H9 (cell line): ENCODE measurements at regions not wholly inside any gene's neighbourhood (a gene's known extent, or its start where the extent isn't known, plus 50 kb on each side); places are given as distances from the start of the nearest gene placed in this dataset.

Experiments used
- DNase-seq: peaks from one replicate; pipeline ENCODE4 v3.0.0-alpha.2; 2017
- H2AFZ ChIP-seq: one replicate; pipeline ENCODE4 v1.6.1; 2013; ENCODE audit warnings: mild to moderate bottlenecking, low read length, control low read depth, moderate library complexity
- H2AK5ac ChIP-seq: 2 replicates; pipeline ENCODE4 v1.6.1; 2013; ENCODE audit warnings: low read length, control low read depth, mixed read lengths; ENCODE audit not compliant: insufficient read length
- H2BK120ac ChIP-seq: one replicate; pipeline ENCODE4 v1.6.1; 2013; ENCODE audit warnings: low read depth, mild to moderate bottlenecking, low read length, control low read depth, inconsistent platforms; ENCODE audit not compliant: poor library complexity, severe bottlenecking
- H2BK12ac ChIP-seq: 2 replicates; pipeline ENCODE4 v1.6.1; 2013; ENCODE audit warnings: low read length, control low read depth, mixed read lengths, low read depth; ENCODE audit not compliant: insufficient read length
- H2BK15ac ChIP-seq: 2 replicates; pipeline ENCODE4 v1.6.1; 2013; ENCODE audit warnings: low read depth, low read length, control low read depth
- H2BK20ac ChIP-seq: one replicate; pipeline ENCODE4 v1.6.1; 2013; ENCODE audit warnings: low read depth, mild to moderate bottlenecking, low read length, control low read depth, inconsistent platforms; ENCODE audit not compliant: poor library complexity, severe bottlenecking
- H2BK5ac ChIP-seq: 2 replicates; pipeline ENCODE4 v1.6.1; 2013; ENCODE audit warnings: low read length, control low read depth, mixed read lengths; ENCODE audit not compliant: insufficient read length
- H3K14ac ChIP-seq: 2 replicates; pipeline ENCODE4 v1.6.1; 2013; ENCODE audit warnings: low read length, control low read depth; ENCODE audit not compliant: insufficient read depth
- H3K18ac ChIP-seq: 2 replicates; pipeline ENCODE4 v1.6.1; 2013; ENCODE audit warnings: low read depth, mild to moderate bottlenecking, mixed read lengths, low read length, control low read depth; ENCODE audit not compliant: insufficient read length
- H3K23ac ChIP-seq: 2 replicates; pipeline ENCODE4 v1.6.1; 2013; ENCODE audit warnings: low read length, control low read depth, mixed read lengths, low read depth; ENCODE audit not compliant: insufficient read length
- H3K23me2 ChIP-seq: 2 replicates; pipeline ENCODE4 v1.6.1; 2013; ENCODE audit warnings: low read depth, mild to moderate bottlenecking, mixed read lengths, low read length, control low read depth; ENCODE audit not compliant: insufficient read length, poor library complexity, severe bottlenecking
- H3K27ac ChIP-seq: 2 replicates; pipeline ENCODE4 v1.5.1; 2013; ENCODE audit warnings: low read length, control low read depth, mixed read lengths, low read depth; ENCODE audit not compliant: insufficient read length
- H3K27me3 ChIP-seq: 2 replicates; pipeline ENCODE4 v1.6.1; 2013; ENCODE audit warnings: low read length, control low read depth, inconsistent platforms; ENCODE audit not compliant: insufficient read depth
- H3K4ac ChIP-seq: 2 replicates; pipeline ENCODE4 v1.6.1; 2013; ENCODE audit warnings: low read depth, mild to moderate bottlenecking, control low read depth, inconsistent platforms, low read length, moderate library complexity
- H3K4me1 ChIP-seq: 2 replicates; pipeline ENCODE4 v1.6.1; 2013; ENCODE audit warnings: low read length, control low read depth, inconsistent platforms; ENCODE audit not compliant: insufficient read depth
- H3K4me2 ChIP-seq: 2 replicates; pipeline ENCODE4 v1.6.1; 2013; ENCODE audit warnings: low read length, control low read depth, mixed read lengths; ENCODE audit not compliant: insufficient read length, insufficient read depth
- H3K56ac ChIP-seq: 2 replicates; pipeline ENCODE4 v1.6.1; 2013; ENCODE audit warnings: low read depth, mild to moderate bottlenecking, mixed read lengths, low read length, control low read depth; ENCODE audit not compliant: insufficient read length
- H3K79me1 ChIP-seq: 2 replicates; pipeline ENCODE4 v1.6.1; 2013; ENCODE audit warnings: low read depth, mild to moderate bottlenecking, moderate library complexity, low read length, control low read depth, inconsistent platforms; ENCODE audit not compliant: insufficient read depth, poor library complexity, severe bottlenecking
- H3K79me2 ChIP-seq: 2 replicates; pipeline ENCODE4 v1.6.1; 2013; ENCODE audit warnings: low read length, control low read depth, inconsistent platforms; ENCODE audit not compliant: insufficient read depth
- H3K9ac ChIP-seq: 2 replicates; pipeline ENCODE4 v1.6.1; 2013; ENCODE audit warnings: low read length, control low read depth, mixed read lengths; ENCODE audit not compliant: insufficient read length; ENCODE audit errors: extremely low read depth
- H3K9me3 ChIP-seq: one replicate; pipeline ENCODE4 v1.6.1; 2013; ENCODE audit warnings: low read depth, low read length, inconsistent platforms; ENCODE audit not compliant: control insufficient read depth
- H3T11ph ChIP-seq: one replicate; pipeline ENCODE4 v1.6.1; 2013; ENCODE audit warnings: mild to moderate bottlenecking, low read length, control low read depth, inconsistent platforms
- H4K20me1 ChIP-seq: one replicate; pipeline ENCODE4 v1.6.1; 2013; ENCODE audit not compliant: control insufficient read depth, insufficient read length, insufficient read depth
- H4K5ac ChIP-seq: 2 replicates; pipeline ENCODE4 v1.6.1; 2013; ENCODE audit warnings: low read depth, mild to moderate bottlenecking, mixed read lengths, low read length, control low read depth; ENCODE audit not compliant: insufficient read length
- H4K8ac ChIP-seq: replicated peaks from 2 replicates; pipeline ENCODE4 v1.6.1; 2013; ENCODE audit warnings: low read length, control low read depth, mixed read lengths, low read depth; ENCODE audit not compliant: insufficient read length
- H4K91ac ChIP-seq: 2 replicates; pipeline ENCODE4 v1.6.1; 2013; ENCODE audit warnings: low read depth, mild to moderate bottlenecking, moderate library complexity, mixed read lengths, low read length, control low read depth; ENCODE audit not compliant: insufficient read length
- H3K27ac Mint-ChIP-seq, 3 experiments: 2 replicates in 2 of 3; 3 replicates in 1 of 3; pipeline ENCODE4 v1.8.0; 2020 to 2021; ENCODE audit warnings: mixed read lengths in 3 of 3, mild to moderate bottlenecking in 1 of 3, moderate library complexity in 1 of 3
- H3K27me3 Mint-ChIP-seq: 2 replicates; pipeline ENCODE4 v1.8.0; 2021; ENCODE audit warnings: low read depth, mild to moderate bottlenecking, moderate library complexity, mixed read lengths
- H3K36me3 Mint-ChIP-seq, 3 experiments: 2 replicates in 2 of 3; 3 replicates in 1 of 3; pipeline ENCODE4 v1.8.0; 2020 to 2021; ENCODE audit warnings: low read depth in 3 of 3, mixed read lengths in 3 of 3; ENCODE audit not compliant: insufficient read depth in 1 of 3
- H3K4me1 Mint-ChIP-seq, 2 experiments: 2 replicates each; pipeline ENCODE4 v1.8.0; 2020; ENCODE audit warnings: mixed read lengths in 2 of 2
- H3K4me3 Mint-ChIP-seq, 2 experiments: 2 replicates in 1 of 2; 3 replicates in 1 of 2; pipeline ENCODE4 v1.8.0; 2020 to 2021; ENCODE audit warnings: mild to moderate bottlenecking in 2 of 2, mixed read lengths in 2 of 2, moderate library complexity in 1 of 2
- H3K9me3 Mint-ChIP-seq, 2 experiments: 2 replicates in 1 of 2; 3 replicates in 1 of 2; pipeline ENCODE4 v1.8.0; 2020; ENCODE audit warnings: mild to moderate bottlenecking in 2 of 2, mixed read lengths in 2 of 2, moderate library complexity in 1 of 2
- WGBS: extraction: QIAGEN DNeasy Blood & Tissue Kit; methylation state at CpG from one replicate; pipeline ENCODE4 v1.1.7; 2013; ENCODE audit warnings: missing lambda C conversion rate, low lambda C conversion rate, mixed read lengths; ENCODE audit not compliant: insufficient read length; ENCODE audit errors: extremely low coverage; 5-methylcytosine and 5-hydroxymethylcytosine counted together
- TF ChIP-seq, protein P1 (sequence below): fragments of 200-600 bp; sonication (generic); conservative IDR thresholded peaks from 3 replicates; pipeline ENCODE4 v1.8.0; 2021; ENCODE audit warnings: antibody characterized with exemption, mild to moderate bottlenecking

- Histone ChIP-seq H2BK120ac (no peak overlapping the region), H3K23me2 (no peaks in the 10 kb centered on the region), H3K56ac (no peak overlapping the region), H2BK20ac (no peak overlapping the region), H4K5ac (no peak overlapping the region), H2AK5ac (no peak overlapping the region), H2AFZ (no peak overlapping the region), H4K8ac (no peak overlapping the region), H2BK15ac (no peak overlapping the region), H2BK12ac (no peak overlapping the region), H3K9ac (no peak overlapping the region), H3K4me1 (no peaks in the 10 kb centered on the region), H3K23ac (no peak overlapping the region), H3K4ac (no peak overlapping the region), H3K14ac (no peak overlapping the region), H3K9me3 (no peaks in the 10 kb centered on the region), H2BK5ac (no peak overlapping the region), H3K4me2 (no peak overlapping the region), H3K27me3 (no peaks in the 10 kb centered on the region), H3K79me2 (no peaks in the 10 kb centered on the region), H4K20me1 (no peaks in the 10 kb centered on the region), H4K91ac (no peak overlapping the region), H3K79me1 (no peaks in the 10 kb centered on the region), H3T11ph (no peak overlapping the region), H3K27ac (no peak overlapping the region), H3K18ac (no peak overlapping the region)
- H3K27ac Mint-ChIP-seq, result no peak overlapping the region
- TF ChIP-seq, protein P1, sequence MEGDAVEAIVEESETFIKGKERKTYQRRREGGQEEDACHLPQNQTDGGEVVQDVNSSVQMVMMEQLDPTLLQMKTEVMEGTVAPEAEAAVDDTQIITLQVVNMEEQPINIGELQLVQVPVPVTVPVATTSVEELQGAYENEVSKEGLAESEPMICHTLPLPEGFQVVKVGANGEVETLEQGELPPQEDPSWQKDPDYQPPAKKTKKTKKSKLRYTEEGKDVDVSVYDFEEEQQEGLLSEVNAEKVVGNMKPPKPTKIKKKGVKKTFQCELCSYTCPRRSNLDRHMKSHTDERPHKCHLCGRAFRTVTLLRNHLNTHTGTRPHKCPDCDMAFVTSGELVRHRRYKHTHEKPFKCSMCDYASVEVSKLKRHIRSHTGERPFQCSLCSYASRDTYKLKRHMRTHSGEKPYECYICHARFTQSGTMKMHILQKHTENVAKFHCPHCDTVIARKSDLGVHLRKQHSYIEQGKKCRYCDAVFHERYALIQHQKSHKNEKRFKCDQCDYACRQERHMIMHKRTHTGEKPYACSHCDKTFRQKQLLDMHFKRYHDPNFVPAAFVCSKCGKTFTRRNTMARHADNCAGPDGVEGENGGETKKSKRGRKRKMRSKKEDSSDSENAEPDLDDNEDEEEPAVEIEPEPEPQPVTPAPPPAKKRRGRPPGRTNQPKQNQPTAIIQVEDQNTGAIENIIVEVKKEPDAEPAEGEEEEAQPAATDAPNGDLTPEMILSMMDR, result no peak
- H3K9me3 Mint-ChIP-seq, result peaks cover 6 to 13% of the 10 kb centered on the region in 2 experiments; a peak in 3 of 5 replicates
- H3K4me1 Mint-ChIP-seq, result no peaks in the 10 kb centered on the region
- H3K36me3 Mint-ChIP-seq, result no peaks in the 10 kb centered on the region; a peak in 2 of 7 replicates
- no CpG with 5 or more reads among the region's 1 CpG for WGBS
- no peak overlapping the region for H3K4me3 Mint-ChIP-seq
- no peaks in the 10 kb centered on the region for H3K27me3 Mint-ChIP-seq
- DNase-seq, result no peak
Observed at GRCh38 chr10:80870282-80870681, 332.6 kb downstream of the SH2D4B start.
